HEK293T (cell line): ENCODE measurements at regions not wholly inside any gene's neighbourhood (a gene's known extent, or its start where the extent isn't known, plus 50 kb on each side); places are given as distances from the start of the nearest gene placed in this dataset.

Experiments used
- ARNT ChIP-seq: fragments of 450-650 bp; IDR thresholded peaks from 2 replicates; pipeline ENCODE4 v1.6.1; 2017; ENCODE audit warnings: mild to moderate bottlenecking
- BHLHE40 ChIP-seq: fragments of 450-650 bp; IDR thresholded peaks from 2 replicates; pipeline ENCODE4 v1.6.1; 2016; ENCODE audit warnings: mild to moderate bottlenecking, moderate library complexity, borderline replicate concordance
- ELF4 ChIP-seq: fragments of 450-650 bp; IDR thresholded peaks from 2 replicates; pipeline ENCODE4 v1.6.1; 2017; ENCODE audit warnings: antibody characterized with exemption
- FOXA1 ChIP-seq: fragments of 450-650 bp; IDR thresholded peaks from 2 replicates; pipeline ENCODE4 v1.6.1; 2016; ENCODE audit warnings: mild to moderate bottlenecking
- FOXM1 ChIP-seq: fragments of 450-650 bp; IDR thresholded peaks from 2 replicates; pipeline ENCODE4 v1.6.1; 2017; ENCODE audit warnings: mild to moderate bottlenecking, borderline replicate concordance
- HDGF ChIP-seq: fragments of 450-650 bp; IDR thresholded peaks from 2 replicates; pipeline ENCODE4 v1.6.1; 2017; ENCODE audit warnings: antibody characterized with exemption, borderline replicate concordance
- L3MBTL2 ChIP-seq: fragments of 450-650 bp; conservative IDR thresholded peaks from 2 replicates; pipeline ENCODE4 v1.6.1; 2016; ENCODE audit warnings: mild to moderate bottlenecking
- NFRKB ChIP-seq: fragments of 450-650 bp; IDR thresholded peaks from 2 replicates; pipeline ENCODE4 v1.6.1; 2016; ENCODE audit warnings: mild to moderate bottlenecking, moderate library complexity
- SP1 ChIP-seq: fragments of 450-650 bp; IDR thresholded peaks from 2 replicates; pipeline ENCODE4 v1.6.1; 2017
- SUZ12 ChIP-seq: fragments of 450-650 bp; IDR thresholded peaks from 2 replicates; pipeline ENCODE4 v1.6.1; 2016; ENCODE audit warnings: mild to moderate bottlenecking
- TARDBP ChIP-seq: fragments of 450-650 bp; IDR thresholded peaks from 2 replicates; pipeline ENCODE4 v1.6.1; 2016

DNA sequence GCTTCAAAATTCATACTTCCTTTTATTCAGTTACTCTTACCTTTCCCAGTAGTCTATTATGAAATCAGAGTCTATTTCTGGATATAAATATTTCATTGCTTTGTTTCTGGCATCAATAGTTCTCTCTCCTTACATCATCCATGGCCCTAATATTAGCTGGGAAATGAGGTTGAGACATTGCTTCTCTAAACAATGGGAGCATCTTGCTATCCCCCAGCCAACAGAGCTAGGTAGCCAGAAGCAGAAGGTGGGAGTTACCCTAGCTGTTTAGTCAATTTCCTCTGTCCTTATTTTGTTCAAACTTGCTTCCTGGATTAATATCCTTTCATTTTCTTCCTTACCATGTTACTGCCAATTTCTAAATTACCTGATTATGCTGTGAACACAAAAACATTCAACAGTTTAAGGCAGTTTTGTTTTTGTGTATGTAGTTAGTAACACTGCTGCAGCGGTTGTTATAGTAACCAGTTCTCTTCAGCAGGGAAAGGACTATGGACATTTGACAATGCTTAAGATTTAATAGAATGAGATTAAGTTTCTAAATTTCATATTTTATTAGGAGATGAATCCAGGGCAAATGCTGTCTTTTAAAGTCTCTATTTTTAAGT, 160.5 kb upstream of the KCNJ3 start:
- TF ChIP-seq TARDBP = no peak
- no peak for TF ChIP-seq SP1
- no peak for TF ChIP-seq HDGF
- no peak for TF ChIP-seq BHLHE40
- no peak for TF ChIP-seq SUZ12
- no peak for TF ChIP-seq FOXA1
- TF ChIP-seq FOXM1 = no peak
- no peak for TF ChIP-seq L3MBTL2
- no peak for TF ChIP-seq NFRKB
- TF ChIP-seq ELF4 = no peak
- no peak for TF ChIP-seq ARNT
